ENCODE measurements at regions not wholly inside any gene's neighbourhood (a gene's known extent, or its start where the extent isn't known, plus 50 kb on each side); places are given as distances from the start of the nearest gene placed in this dataset.

GRCh38 chr7:131646203-131646602 is 89.8 kb upstream of the PODXL start:
- TF ChIP-seq EZH2 (IDR thresholded peaks at IDR 0.05; ENCODE audit: borderline replicate concordance, low read length) (no peak), CTCF (IDR thresholded peaks at IDR 0.05; ENCODE audit: low read length) (no peak)
- H3K4me1 ChIP-seq (ENCODE audit: insufficient read depth, low read length, severe bottlenecking), result no peaks in the 10 kb centered on the region
- H3K27me3 ChIP-seq (ENCODE audit: insufficient read depth, low read length), result 0 out of 2 replicates have a peak, but pooled peaks cover 4% of the 10 kb centered on the region
- no peaks in the 10 kb centered on the region for H4K20me1 ChIP-seq (ENCODE audit: insufficient read depth, low read length)
- no peak overlapping the region for H2AFZ ChIP-seq (ENCODE audit: low read length)
- no peaks in the 10 kb centered on the region for H3K79me2 ChIP-seq (ENCODE audit: insufficient read depth, low read length)
- no peaks in the 10 kb centered on the region for H3K36me3 ChIP-seq (ENCODE audit: insufficient read depth, low read length)
- no peaks in the 10 kb centered on the region for H3F3A ChIP-seq (ENCODE audit: insufficient read depth, low read length)
- H3K4me3 ChIP-seq (ENCODE audit: low read depth, low read length, poor library complexity, severe bottlenecking), result no peak overlapping the region
- H3K9ac ChIP-seq (ENCODE audit: low read length), result no peak overlapping the region
- H3K9me2 ChIP-seq (ENCODE audit: low read depth, low read length), result no peaks in the 10 kb centered on the region
- H3K27ac ChIP-seq (ENCODE audit: low read depth, low read length, poor library complexity, severe bottlenecking), result no peak overlapping the region
- H3K4me2 ChIP-seq (ENCODE audit: low read length), result no peak overlapping the region
- H3K9me3 ChIP-seq (ENCODE audit: low read length), result no peaks in the 10 kb centered on the region

GRCh38 chr7:131642429-131642828 is 86.0 kb upstream of the PODXL start:
- Histone ChIP-seq H3K79me2 (ENCODE audit: insufficient read depth, low read length) (no peaks in the 10 kb centered on the region), H3F3A (ENCODE audit: insufficient read depth, low read length) (no peaks in the 10 kb centered on the region), H4K20me1 (ENCODE audit: insufficient read depth, low read length) (no peaks in the 10 kb centered on the region), H2AFZ (ENCODE audit: low read length) (no peak overlapping the region), H3K4me2 (ENCODE audit: low read length) (no peak overlapping the region), H3K4me3 (ENCODE audit: low read depth, low read length, poor library complexity, severe bottlenecking) (no peak overlapping the region), H3K9me3 (ENCODE audit: low read length) (no peaks in the 10 kb centered on the region), H3K27me3 (ENCODE audit: insufficient read depth, low read length) (0 out of 2 replicates have a peak, but pooled peaks cover 4% of the 10 kb centered on the region), H3K27ac (ENCODE audit: low read depth, low read length, poor library complexity, severe bottlenecking) (no peak overlapping the region), H3K36me3 (ENCODE audit: insufficient read depth, low read length) (no peaks in the 10 kb centered on the region), H3K9ac (ENCODE audit: low read length) (no peak overlapping the region), H3K9me2 (ENCODE audit: low read depth, low read length) (no peaks in the 10 kb centered on the region), H3K4me1 (ENCODE audit: insufficient read depth, low read length, severe bottlenecking) (no peaks in the 10 kb centered on the region)
- no peak for TF ChIP-seq CTCF (IDR thresholded peaks at IDR 0.05; ENCODE audit: low read length)
- no peak for TF ChIP-seq EZH2 (IDR thresholded peaks at IDR 0.05; ENCODE audit: borderline replicate concordance, low read length)

GRCh38 chr7:131640686-131641085 is 84.3 kb upstream of the PODXL start:
- Histone ChIP-seq H3K36me3 (ENCODE audit: insufficient read depth, low read length) (no peaks in the 10 kb centered on the region), H4K20me1 (ENCODE audit: insufficient read depth, low read length) (no peaks in the 10 kb centered on the region), H3K9me2 (ENCODE audit: low read depth, low read length) (no peaks in the 10 kb centered on the region), H3K79me2 (ENCODE audit: insufficient read depth, low read length) (no peaks in the 10 kb centered on the region), H3K4me1 (ENCODE audit: insufficient read depth, low read length, severe bottlenecking) (no peaks in the 10 kb centered on the region), H3K9me3 (ENCODE audit: low read length) (no peaks in the 10 kb centered on the region), H3K9ac (ENCODE audit: low read length) (no peak overlapping the region), H2AFZ (ENCODE audit: low read length) (no peak overlapping the region), H3K27ac (ENCODE audit: low read depth, low read length, poor library complexity, severe bottlenecking) (no peak overlapping the region), H3K4me3 (ENCODE audit: low read depth, low read length, poor library complexity, severe bottlenecking) (no peak overlapping the region), H3F3A (ENCODE audit: insufficient read depth, low read length) (no peaks in the 10 kb centered on the region), H3K4me2 (ENCODE audit: low read length) (no peak overlapping the region), H3K27me3 (ENCODE audit: insufficient read depth, low read length) (0 out of 2 replicates have a peak, but pooled peaks cover 4% of the 10 kb centered on the region)
- TF ChIP-seq CTCF (IDR thresholded peaks at IDR 0.05; ENCODE audit: low read length), result no peak
- TF ChIP-seq EZH2 (IDR thresholded peaks at IDR 0.05; ENCODE audit: borderline replicate concordance, low read length), result no peak
